Psoas muscle (tissue), 7 donors: ENCODE measurements at regions not wholly inside any gene's neighbourhood (a gene's known extent, or its start where the extent isn't known, plus 50 kb on each side); places are given as distances from the start of the nearest gene placed in this dataset.
"Not testable (repeated sequence)": the region's sequence is repeated elsewhere in the genome, so short reads cannot be mapped to it uniquely, and the experiment has no call there.

Source experiments
- ATAC-seq, 4 donors: fragments of 200-7000 bp; cut with Tn5 transposase; one replicate each; pipeline ENCODE4 v1.9.1; 2020; ENCODE audit warnings: moderate library complexity in 3 of 4, mild to moderate bottlenecking in 2 of 4
- DNase-seq, 2 donors: peaks; one replicate each; pipeline ENCODE4 v3.0.0-alpha.2; 2020
- H3K27ac ChIP-seq: fragments of 200-600 bp; one replicate; pipeline ENCODE4 v1.8.0; 2022
- H3K27me3 ChIP-seq, 3 donors: fragments of 200-600 bp in 1 of 3; one replicate each; pipeline versions ENCODE4 v1.6.1 to v1.8.0; 2013 to 2022; ENCODE audit warnings: low read length in 2 of 3, mild to moderate bottlenecking in 2 of 3, moderate library complexity in 1 of 3; ENCODE audit not compliant: insufficient read depth in 3 of 3
- H3K36me3 ChIP-seq, 2 donors: fragments of 200-600 bp in 1 of 2; one replicate each; pipeline versions ENCODE4 v1.6.1 to v1.8.0; 2013 to 2022; ENCODE audit warnings: low read depth in 1 of 2, mild to moderate bottlenecking in 1 of 2, moderate library complexity in 1 of 2; ENCODE audit not compliant: insufficient read depth in 1 of 2
- H3K4me1 ChIP-seq: fragments of 200-600 bp; one replicate; pipeline ENCODE4 v1.8.0; 2022
- H3K4me3 ChIP-seq: fragments of 200-600 bp; one replicate; pipeline ENCODE4 v1.8.0; 2022; ENCODE audit warnings: mild to moderate bottlenecking
- H3K9me3 ChIP-seq: fragments of 200-600 bp; one replicate; pipeline ENCODE4 v1.8.0; 2022
- WGBS, 3 donors: extraction: QIAGEN DNeasy Blood & Tissue Kit; methylation state at CpG; one replicate each; pipeline versions ENCODE4 v1.1.6 to v1.1.7; 2013; 5-methylcytosine and 5-hydroxymethylcytosine counted together
- intact Hi-C, 2 donors: fragments of 100-400 bp; cut with DNase I; formaldehyde crosslinking; loops; one replicate each; pipeline versions ENCODE4 v1.11.0 to v1.14.2; 2022
- TF ChIP-seq, protein P1 (sequence below): fragments of 200-600 bp; IDR thresholded peaks from one replicate; pipeline ENCODE4 v1.8.0; 2022; ENCODE audit warnings: antibody characterized with exemption
- donor health status: healthy with polysubstance abuse.
- donor health status: DM: no; HTN: no; CAD: no; lungs with moderate emphysema.
- donor health status: Bipolar disorder and iron deficiency.
- donor health status: healthy.
- donor health status: DM: yes; HTN: yes; CAD: no.
- donor health status: DM: no; HTN: no; CAD: no.
- donor health status: DM: yes; HTN: yes; CAD: no.

DNA sequence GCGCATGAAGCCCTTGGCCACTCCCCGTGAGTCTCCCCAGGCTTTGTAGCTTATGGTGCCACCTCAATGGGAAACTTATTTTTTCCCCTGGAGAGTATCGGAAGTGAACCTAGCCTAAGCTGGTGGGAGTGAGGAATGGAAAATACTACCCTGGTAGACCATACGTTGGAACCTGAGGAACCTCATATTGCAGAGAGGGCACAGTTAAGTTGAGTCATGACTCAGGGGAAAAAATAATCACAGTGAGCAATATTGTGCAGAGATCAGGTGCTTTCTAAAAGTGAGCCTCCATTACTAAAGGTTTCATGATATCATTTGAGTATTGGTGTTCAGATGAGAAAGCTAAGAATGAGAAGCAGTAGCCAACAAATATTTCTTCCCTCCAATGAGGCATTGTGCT lies 360.5 kb upstream of the NT5C1B start:
- H3K36me3 ChIP-seq = no peaks in the 10 kb centered on the region
- H3K27me3 ChIP-seq = no peaks in the 10 kb centered on the region
- peak in 1 of 4 donors; percentile 45 for ATAC-seq
- H3K27ac ChIP-seq = no peak overlapping the region
- no peak for DNase-seq
- no peaks in the 10 kb centered on the region for H3K4me1 ChIP-seq
- no peaks in the 10 kb centered on the region for H3K9me3 ChIP-seq
- intact Hi-C loops = no loop called here
- H3K4me3 ChIP-seq = no peak overlapping the region
- 81 to 94% (median 84%) methylated on average over 4 of the region's 4 CpGs for WGBS, 3 donors
- TF ChIP-seq, protein P1, sequence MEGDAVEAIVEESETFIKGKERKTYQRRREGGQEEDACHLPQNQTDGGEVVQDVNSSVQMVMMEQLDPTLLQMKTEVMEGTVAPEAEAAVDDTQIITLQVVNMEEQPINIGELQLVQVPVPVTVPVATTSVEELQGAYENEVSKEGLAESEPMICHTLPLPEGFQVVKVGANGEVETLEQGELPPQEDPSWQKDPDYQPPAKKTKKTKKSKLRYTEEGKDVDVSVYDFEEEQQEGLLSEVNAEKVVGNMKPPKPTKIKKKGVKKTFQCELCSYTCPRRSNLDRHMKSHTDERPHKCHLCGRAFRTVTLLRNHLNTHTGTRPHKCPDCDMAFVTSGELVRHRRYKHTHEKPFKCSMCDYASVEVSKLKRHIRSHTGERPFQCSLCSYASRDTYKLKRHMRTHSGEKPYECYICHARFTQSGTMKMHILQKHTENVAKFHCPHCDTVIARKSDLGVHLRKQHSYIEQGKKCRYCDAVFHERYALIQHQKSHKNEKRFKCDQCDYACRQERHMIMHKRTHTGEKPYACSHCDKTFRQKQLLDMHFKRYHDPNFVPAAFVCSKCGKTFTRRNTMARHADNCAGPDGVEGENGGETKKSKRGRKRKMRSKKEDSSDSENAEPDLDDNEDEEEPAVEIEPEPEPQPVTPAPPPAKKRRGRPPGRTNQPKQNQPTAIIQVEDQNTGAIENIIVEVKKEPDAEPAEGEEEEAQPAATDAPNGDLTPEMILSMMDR = no peak

DNA sequence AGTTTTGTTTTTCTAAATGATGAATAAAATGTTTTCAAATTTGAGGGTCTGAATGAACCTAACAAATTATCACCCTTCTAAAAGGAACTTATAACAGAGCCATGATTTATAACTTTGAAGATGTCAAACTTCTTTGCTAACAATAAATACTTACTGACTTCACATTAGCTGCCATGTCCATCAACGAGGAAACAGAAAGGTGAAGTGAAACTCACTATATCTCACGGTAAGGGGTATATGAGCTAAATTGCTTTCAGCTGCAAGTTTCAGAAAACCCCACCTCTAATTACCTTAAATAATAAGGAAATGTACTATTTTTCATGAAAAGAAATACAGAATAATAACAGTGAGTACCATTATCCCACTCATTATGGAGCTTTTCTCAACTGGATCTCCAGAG lies 350.8 kb upstream of the NT5C1B start:
- Histone ChIP-seq H3K9me3 (no peaks in the 10 kb centered on the region), H3K36me3 (no peaks in the 10 kb centered on the region), H3K27ac (no peak overlapping the region), H3K4me1 (no peaks in the 10 kb centered on the region), H3K4me3 (no peak overlapping the region), H3K27me3 (no peaks in the 10 kb centered on the region)
- TF ChIP-seq, protein P1 = no peak
- DNase-seq (no peak), ATAC-seq (no peak)
- 76 to 90% (median 86%) methylated on average over 2 of the region's 2 CpGs for WGBS, 3 donors
- intact Hi-C loops = no loop called here

DNA sequence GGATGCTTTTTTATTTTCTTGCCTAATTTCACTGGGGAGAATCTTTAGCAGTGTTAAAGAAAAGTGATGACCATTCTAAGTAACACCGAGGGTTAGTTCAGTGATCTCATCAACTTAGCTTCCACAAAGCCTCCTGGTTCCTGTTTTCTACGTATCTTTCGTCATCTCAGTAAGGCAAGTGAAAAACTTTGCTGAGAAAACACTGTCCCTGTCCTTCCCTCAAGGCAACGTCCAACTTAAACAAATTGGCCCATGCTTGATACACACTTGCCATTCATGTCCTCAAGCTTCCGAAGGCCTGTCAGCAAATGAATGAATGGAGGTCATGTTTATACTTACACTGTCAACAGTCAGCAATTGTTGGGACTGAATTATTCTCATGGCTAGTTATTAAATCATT lies 350.4 kb upstream of the NT5C1B start:
- H3K4me3 ChIP-seq, H3K27ac ChIP-seq, DNase-seq, ATAC-seq, H3K36me3 ChIP-seq, intact Hi-C loops, H3K27me3 ChIP-seq, H3K4me1 ChIP-seq, H3K9me3 ChIP-seq: not testable (repeated sequence)
- 71 to 86% (median 74%) methylated on average over 4 of the region's 5 CpGs for WGBS, 3 donors

DNA sequence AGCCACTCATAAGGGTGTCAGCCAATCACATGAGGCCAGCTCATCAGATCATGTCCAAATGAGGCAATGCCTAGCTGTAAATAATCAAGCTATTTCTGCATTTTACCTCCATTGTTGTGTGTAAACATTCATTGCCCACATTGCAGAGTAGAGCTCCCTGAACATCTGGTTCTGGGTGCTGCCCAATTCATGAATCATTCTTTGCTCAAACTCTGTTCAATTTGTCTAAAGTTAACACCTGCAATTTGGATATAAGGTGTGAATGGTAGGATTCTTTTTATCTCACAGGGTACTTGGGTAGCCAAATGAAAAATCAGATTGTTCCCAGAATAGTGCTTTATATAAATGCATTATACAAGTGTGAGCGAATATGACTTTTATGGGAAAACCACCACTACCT lies 345.5 kb upstream of the NT5C1B start:
- no peak for DNase-seq
- no peaks in the 10 kb centered on the region for H3K27me3 ChIP-seq
- TF ChIP-seq, protein P1 = no peak
- no peaks in the 10 kb centered on the region for H3K9me3 ChIP-seq
- 97 to 100% (median 99%) methylated on average over 1 of the region's 1 CpG for WGBS, 3 donors
- peaks cover 5% of the 10 kb centered on the region for H3K4me1 ChIP-seq
- H3K27ac ChIP-seq = no peak overlapping the region
- intact Hi-C loops = no loop called here
- no peak for ATAC-seq
- no peaks in the 10 kb centered on the region for H3K36me3 ChIP-seq
- no peak overlapping the region for H3K4me3 ChIP-seq

DNA sequence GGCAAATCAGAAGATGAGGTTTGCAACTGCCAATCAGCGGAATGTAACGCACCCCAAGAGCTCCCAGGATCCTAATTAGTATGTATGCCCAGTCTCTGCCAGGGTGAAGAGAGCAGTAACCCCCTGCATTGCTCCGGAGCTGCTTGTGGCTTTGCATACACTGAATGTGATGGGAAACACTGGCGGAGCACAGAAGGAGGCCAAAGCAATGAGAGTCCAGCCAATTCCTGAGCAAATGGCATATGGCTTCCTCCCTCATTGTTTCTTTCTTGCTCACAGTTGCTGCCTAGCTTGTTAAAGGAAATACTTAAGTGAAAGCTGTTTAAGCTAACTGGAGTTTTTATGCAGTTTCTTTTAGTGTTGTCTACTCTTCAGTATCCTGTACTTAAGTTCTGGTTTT lies 343.5 kb upstream of the NT5C1B start:
- Histone ChIP-seq H3K36me3 (no peaks in the 10 kb centered on the region), H3K4me1 (peaks cover 5% of the 10 kb centered on the region), H3K4me3 (no peak overlapping the region), H3K27me3 (no peaks in the 10 kb centered on the region), H3K27ac (no peak overlapping the region), H3K9me3 (no peaks in the 10 kb centered on the region)
- no peak for DNase-seq
- no peak for ATAC-seq
- TF ChIP-seq, protein P1 = no peak
- intact Hi-C loops = no loop called here
- WGBS, 3 donors = 69 to 73% (median 72%) methylated on average over 4 of the region's 4 CpGs
